SH-SY5Y (cell line): ENCODE measurements at regions not wholly inside any gene's neighbourhood (a gene's known extent, or its start where the extent isn't known, plus 50 kb on each side); places are given as distances from the start of the nearest gene placed in this dataset.

Experiments used
- GATA2 ChIP-seq: IDR thresholded peaks from 2 replicates; pipeline ENCODE4 v1.6.1; 2011; ENCODE audit warnings: mild to moderate bottlenecking, low read depth, low read length
- GATA3 ChIP-seq: IDR thresholded peaks from 2 replicates; pipeline ENCODE4 v1.6.1; 2011; ENCODE audit warnings: low read depth, mild to moderate bottlenecking, low read length, moderate library complexity

- TF ChIP-seq GATA2 = no peak
- no peak for TF ChIP-seq GATA3
These were observed 81.9 kb upstream of the MAPRE2 start for GRCh38 chr18:34959211-34959829.
